ENCODE measurements at regions not wholly inside any gene's neighbourhood (a gene's known extent, or its start where the extent isn't known, plus 50 kb on each side); places are given as distances from the start of the nearest gene placed in this dataset.

DNA sequence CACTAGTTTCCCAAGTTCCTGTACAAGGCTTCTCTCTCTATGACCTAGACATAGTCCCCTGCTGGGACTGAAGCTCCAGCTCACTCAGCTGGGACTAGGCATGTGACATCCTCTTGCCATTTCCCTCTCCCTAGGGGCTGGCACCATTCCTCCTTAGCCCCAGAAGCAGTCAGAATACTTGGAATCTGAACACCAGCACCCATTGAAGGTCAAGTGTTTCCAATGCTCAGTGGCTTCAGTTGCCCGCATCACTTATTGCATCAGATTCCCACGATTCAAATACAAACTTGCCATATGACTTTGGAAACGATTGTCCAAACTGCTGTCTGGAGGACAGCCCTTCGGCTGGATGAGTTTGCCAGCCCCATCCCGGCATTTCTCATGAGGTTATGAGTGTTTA is 65.5 kb upstream of the HOPX start:
- no peak overlapping the region for H2BK20ac ChIP-seq (ENCODE audit: low read length)
- no peaks in the 10 kb centered on the region for H3K23me2 ChIP-seq (ENCODE audit: low read depth, low read length)
- H2BK5ac ChIP-seq (ENCODE audit: low read depth, low read length) = no peak overlapping the region
- H3K9me3 ChIP-seq (ENCODE audit: insufficient read depth in 2 of 2, low read depth in 1 of 2, low read length in 1 of 2) = no peaks in the 10 kb centered on the region
- CTCF ChIA-PET (ENCODE audit: partially characterized antibody) = no interaction called here
- no peak overlapping the region for H3K4ac ChIP-seq (replicated peaks; ENCODE audit: insufficient read length, low read depth, low read length)
- no peak overlapping the region for H3K27ac ChIP-seq (ENCODE audit: low read depth, low read length)
- no peak for FAIRE-seq
- H3K27me3 ChIP-seq (replicated peaks in 1 of 4; ENCODE audit: control insufficient read depth in 3 of 4, extremely low read depth in 1 of 4, insufficient read depth in 3 of 4, low read length in 3 of 4) = no peaks in the 10 kb centered on the region
- no peaks in the 10 kb centered on the region for H4K20me1 ChIP-seq (replicated peaks in 1 of 2; ENCODE audit: control insufficient read depth in 1 of 2, insufficient read depth in 2 of 2, low read length in 2 of 2)
- POLR2A ChIA-PET (ENCODE audit: partially characterized antibody) = interaction anchor here (1.1 kb wide), 1 partner anchor 11 kb away, joined by 3 read pairs; no protein-coding TSS in a partner anchor
- H3K4me3 ChIP-seq (ENCODE audit: extremely low read depth in 1 of 4, insufficient read depth in 2 of 4, low read depth in 3 of 4, low read length in 4 of 4) = no peak overlapping the region
- no peak overlapping the region for H4K91ac ChIP-seq (replicated peaks; ENCODE audit: insufficient read length, low read length)
- H4K8ac ChIP-seq (ENCODE audit: extremely low read depth, insufficient read depth, low read length) = no peak overlapping the region
- no peak overlapping the region for H2AK5ac ChIP-seq (ENCODE audit: low read depth, low read length)
- no peak overlapping the region for H3K9ac ChIP-seq (replicated peaks in 1 of 4; ENCODE audit: extremely low read depth in 1 of 4, low read depth in 3 of 4, low read length in 3 of 4)
- DNase-seq (ENCODE audit: low read depth in 1 of 2, low spot score in 2 of 2) = no peak
- no peaks in the 10 kb centered on the region for H3K79me2 ChIP-seq (ENCODE audit: control insufficient read depth in 1 of 2, insufficient read depth in 2 of 2, low read length in 2 of 2)
- no peak overlapping the region for H3K4me2 ChIP-seq (ENCODE audit: insufficient read depth in 1 of 2, low read depth in 2 of 2, low read length in 2 of 2)
- no peak overlapping the region for H2BK120ac ChIP-seq (replicated peaks; ENCODE audit: low read depth, low read length)
- H3K23ac ChIP-seq (ENCODE audit: insufficient read length) = no peak overlapping the region
- H2BK15ac ChIP-seq (ENCODE audit: low read length) = no peak overlapping the region
- no peak overlapping the region for H3K56ac ChIP-seq (replicated peaks; ENCODE audit: insufficient read length, low read depth, low read length)
- no peaks in the 10 kb centered on the region for H3K79me1 ChIP-seq (ENCODE audit: low read depth, low read length)
- no peak overlapping the region for H2BK12ac ChIP-seq (ENCODE audit: low read depth, low read length)
- no peak overlapping the region for H3K18ac ChIP-seq (ENCODE audit: extremely low read depth, low read length)
- H3K36me3 ChIP-seq (ENCODE audit: control insufficient read depth in 2 of 4, insufficient read depth in 4 of 4, low read length in 3 of 4) = no peaks in the 10 kb centered on the region
- H4K5ac ChIP-seq (ENCODE audit: insufficient read length, low read depth, low read length) = no peak overlapping the region
- H3K14ac ChIP-seq (ENCODE audit: insufficient read length) = no peak overlapping the region
- 92% methylated on average over 5 of the region's 5 CpGs; no CpG with 5 or more reads in 1 of the 2 experiments for WGBS, 2 experiments (ENCODE audit: extremely low coverage in 1 of 2, insufficient coverage in 1 of 2, insufficient read length in 1 of 2, insufficient replicate concordance in 2 of 2, low coverage in 1 of 2, low lambda C conversion rate in 2 of 2, missing lambda C conversion rate in 1 of 2)
- TF ChIP-seq SIRT6 (IDR thresholded peaks at IDR 0.05; ENCODE audit: low read length) (no peak), MAFK (IDR thresholded peaks at IDR 0.05; ENCODE audit: low read depth, low read length) (no peak), EP300 (IDR thresholded peaks at IDR 0.05; ENCODE audit: borderline replicate concordance in 1 of 2, low read depth in 2 of 2, low read length in 2 of 2) (no peak), KDM4A (IDR thresholded peaks at IDR 0.05; ENCODE audit: low read depth, low read length, severe bottlenecking) (no peak), HDAC6 (IDR thresholded peaks at IDR 0.05; ENCODE audit: low read depth, low read length) (no peak), GABPA (IDR thresholded peaks at IDR 0.05; ENCODE audit: borderline replicate concordance, insufficient read depth, low read length) (no peak), BACH1 (IDR thresholded peaks at IDR 0.05; ENCODE audit: low read length) (no peak), PHF8 (conservative IDR thresholded peaks at IDR 0.05; ENCODE audit: low read depth, low read length) (no peak), CBX5 (IDR thresholded peaks at IDR 0.05; ENCODE audit: low read depth, low read length) (no peak), CEBPB (IDR thresholded peaks at IDR 0.05; ENCODE audit: low read depth, low read length) (no peak), SIX5 (IDR thresholded peaks at IDR 0.05; ENCODE audit: low read depth, low read length) (no peak)
- TF ChIP-seq, protein P1, sequence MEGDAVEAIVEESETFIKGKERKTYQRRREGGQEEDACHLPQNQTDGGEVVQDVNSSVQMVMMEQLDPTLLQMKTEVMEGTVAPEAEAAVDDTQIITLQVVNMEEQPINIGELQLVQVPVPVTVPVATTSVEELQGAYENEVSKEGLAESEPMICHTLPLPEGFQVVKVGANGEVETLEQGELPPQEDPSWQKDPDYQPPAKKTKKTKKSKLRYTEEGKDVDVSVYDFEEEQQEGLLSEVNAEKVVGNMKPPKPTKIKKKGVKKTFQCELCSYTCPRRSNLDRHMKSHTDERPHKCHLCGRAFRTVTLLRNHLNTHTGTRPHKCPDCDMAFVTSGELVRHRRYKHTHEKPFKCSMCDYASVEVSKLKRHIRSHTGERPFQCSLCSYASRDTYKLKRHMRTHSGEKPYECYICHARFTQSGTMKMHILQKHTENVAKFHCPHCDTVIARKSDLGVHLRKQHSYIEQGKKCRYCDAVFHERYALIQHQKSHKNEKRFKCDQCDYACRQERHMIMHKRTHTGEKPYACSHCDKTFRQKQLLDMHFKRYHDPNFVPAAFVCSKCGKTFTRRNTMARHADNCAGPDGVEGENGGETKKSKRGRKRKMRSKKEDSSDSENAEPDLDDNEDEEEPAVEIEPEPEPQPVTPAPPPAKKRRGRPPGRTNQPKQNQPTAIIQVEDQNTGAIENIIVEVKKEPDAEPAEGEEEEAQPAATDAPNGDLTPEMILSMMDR (IDR thresholded peaks at IDR 0.05; ENCODE audit: control extremely low read depth in 1 of 3, insufficient read depth in 1 of 3, low read depth in 1 of 3, low read length in 3 of 3) = no peak
- H3K4me1 ChIP-seq (replicated peaks in 1 of 4; ENCODE audit: control insufficient read depth in 3 of 4, insufficient read depth in 4 of 4, low read length in 3 of 4) = no peaks in the 10 kb centered on the region
- H2AFZ ChIP-seq (ENCODE audit: low read length) = no peak overlapping the region

Data from H1 (cell line).